Endothelial cell of umbilical vein (primary cell): ENCODE measurements at regions not wholly inside any gene's neighbourhood (a gene's known extent, or its start where the extent isn't known, plus 50 kb on each side); places are given as distances from the start of the nearest gene placed in this dataset.

Experiments used
- EZH2 ChIP-seq: IDR thresholded peaks from 2 replicates; pipeline ENCODE4 v1.6.1; 2012; ENCODE audit warnings: borderline replicate concordance, low read depth, mild to moderate bottlenecking, moderate library complexity, low read length, inconsistent platforms; ENCODE audit not compliant: severe bottlenecking
- FOS ChIP-seq: IDR thresholded peaks from 2 replicates; pipeline ENCODE4 v1.6.1; 2011; ENCODE audit warnings: mild to moderate bottlenecking, low read length, moderate library complexity, borderline replicate concordance; ENCODE audit not compliant: insufficient read depth
- GATA2 ChIP-seq: IDR thresholded peaks from 2 replicates; pipeline ENCODE4 v1.7.0; 2011; ENCODE audit warnings: low read depth, mild to moderate bottlenecking, moderate library complexity, mixed read lengths, low read length; ENCODE audit not compliant: insufficient read length, insufficient read depth
- JUN ChIP-seq: IDR thresholded peaks from 2 replicates; pipeline ENCODE4 v1.6.1; 2011; ENCODE audit warnings: borderline replicate concordance, low read depth; ENCODE audit not compliant: insufficient read length, insufficient read depth
- MYC ChIP-seq: IDR thresholded peaks from one replicate; pipeline ENCODE4 v1.6.1; 2011; ENCODE audit warnings: mild to moderate bottlenecking, low read depth, low read length
- POLR2A ChIP-seq: IDR thresholded peaks from 2 replicates; pipeline ENCODE4 v1.6.1; 2012; ENCODE audit warnings: low read depth, mild to moderate bottlenecking, control low read depth, low read length
- POLR2AphosphoS5 ChIP-seq: IDR thresholded peaks from 2 replicates; pipeline ENCODE4 v1.6.1; 2012; ENCODE audit warnings: low read depth, mild to moderate bottlenecking, control low read depth, low read length, moderate library complexity; ENCODE audit not compliant: insufficient read depth
- TF ChIP-seq, protein P1 (sequence below): IDR thresholded peaks from 2 replicates; pipeline ENCODE4 v1.6.1; 2011; ENCODE audit not compliant: insufficient read depth, insufficient read length
- TF ChIP-seq, protein P2 (sequence below), 2 donors: IDR thresholded peaks; 1 replicate in 1 of 2; 2 replicates in 1 of 2; pipeline ENCODE4 v1.5.1; 2011; ENCODE audit warnings: low read length in 2 of 2, mild to moderate bottlenecking in 2 of 2, moderate library complexity in 2 of 2, control low read depth in 1 of 2, inconsistent platforms in 1 of 2, low read depth in 1 of 2; ENCODE audit not compliant: insufficient read depth in 1 of 2; ENCODE audit errors: extremely low read depth in 1 of 2

DNA sequence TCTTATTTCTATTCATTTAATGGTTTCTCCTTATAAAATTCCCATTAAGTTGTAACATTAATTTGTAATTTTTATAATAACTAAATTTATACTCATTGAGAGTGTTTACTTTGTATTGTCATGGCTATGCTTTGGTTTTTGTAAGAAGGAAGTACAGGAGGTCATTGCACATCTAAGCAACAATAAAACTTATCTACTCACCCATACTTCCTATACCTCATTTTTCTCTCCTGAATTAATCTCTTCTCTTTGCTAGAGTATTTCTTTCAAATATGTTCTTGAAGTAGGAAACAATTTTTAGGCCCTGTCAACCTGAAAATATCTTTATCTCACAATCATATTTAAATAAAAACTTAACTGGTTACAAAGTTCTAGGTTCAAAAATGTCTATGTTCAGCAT is 95.4 kb upstream of the WDR11 start:
- TF ChIP-seq, protein P1, sequence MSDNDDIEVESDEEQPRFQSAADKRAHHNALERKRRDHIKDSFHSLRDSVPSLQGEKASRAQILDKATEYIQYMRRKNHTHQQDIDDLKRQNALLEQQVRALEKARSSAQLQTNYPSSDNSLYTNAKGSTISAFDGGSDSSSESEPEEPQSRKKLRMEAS, result no peak
- TF ChIP-seq POLR2A (no peak), EZH2 (no peak), POLR2AphosphoS5 (no peak), MYC (no peak), JUN (no peak), GATA2 (no peak), FOS (no peak)
- TF ChIP-seq, protein P2, sequence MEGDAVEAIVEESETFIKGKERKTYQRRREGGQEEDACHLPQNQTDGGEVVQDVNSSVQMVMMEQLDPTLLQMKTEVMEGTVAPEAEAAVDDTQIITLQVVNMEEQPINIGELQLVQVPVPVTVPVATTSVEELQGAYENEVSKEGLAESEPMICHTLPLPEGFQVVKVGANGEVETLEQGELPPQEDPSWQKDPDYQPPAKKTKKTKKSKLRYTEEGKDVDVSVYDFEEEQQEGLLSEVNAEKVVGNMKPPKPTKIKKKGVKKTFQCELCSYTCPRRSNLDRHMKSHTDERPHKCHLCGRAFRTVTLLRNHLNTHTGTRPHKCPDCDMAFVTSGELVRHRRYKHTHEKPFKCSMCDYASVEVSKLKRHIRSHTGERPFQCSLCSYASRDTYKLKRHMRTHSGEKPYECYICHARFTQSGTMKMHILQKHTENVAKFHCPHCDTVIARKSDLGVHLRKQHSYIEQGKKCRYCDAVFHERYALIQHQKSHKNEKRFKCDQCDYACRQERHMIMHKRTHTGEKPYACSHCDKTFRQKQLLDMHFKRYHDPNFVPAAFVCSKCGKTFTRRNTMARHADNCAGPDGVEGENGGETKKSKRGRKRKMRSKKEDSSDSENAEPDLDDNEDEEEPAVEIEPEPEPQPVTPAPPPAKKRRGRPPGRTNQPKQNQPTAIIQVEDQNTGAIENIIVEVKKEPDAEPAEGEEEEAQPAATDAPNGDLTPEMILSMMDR (IDR thresholded peaks at IDR 0.05; ENCODE audit: extremely low read depth in 1 of 2, insufficient read depth in 1 of 2, low read depth in 1 of 2, low read length in 2 of 2), result no peak
